ENCODE measurements at regions not wholly inside any gene's neighbourhood (a gene's known extent, or its start where the extent isn't known, plus 50 kb on each side); places are given as distances from the start of the nearest gene placed in this dataset.

DNA sequence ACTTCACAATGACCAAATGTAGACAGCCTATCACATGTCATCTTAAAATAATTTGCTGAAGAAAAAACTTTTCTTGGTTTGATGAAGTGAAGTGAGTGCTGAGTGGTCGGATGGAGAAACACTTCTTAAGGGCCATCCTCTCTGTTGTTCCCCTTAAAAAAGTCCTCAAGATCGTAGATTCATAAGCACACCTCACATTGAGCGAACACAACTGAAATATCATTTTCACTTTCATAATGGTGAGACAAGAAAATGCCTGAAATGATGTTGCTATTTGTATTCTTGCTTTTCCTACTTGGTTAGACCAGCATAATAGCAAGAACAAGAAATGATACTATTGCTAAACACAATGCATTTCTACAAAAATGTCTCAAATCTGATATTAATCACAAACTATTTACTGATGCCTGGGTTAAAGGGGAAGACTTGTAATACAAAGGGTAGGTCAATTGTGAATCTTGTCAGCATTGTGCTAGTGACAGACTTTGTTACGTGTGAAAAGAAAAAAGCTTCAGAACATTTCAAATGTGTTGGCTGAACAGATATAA is 305.6 kb upstream of the NR3C2 start:
- TF ChIP-seq EZH2 (IDR thresholded peaks at IDR 0.05; ENCODE audit: insufficient read depth, poor library complexity, severe bottlenecking) (no peak), EZH2phosphoT487 (IDR thresholded peaks at IDR 0.05; ENCODE audit: insufficient read depth, low read depth) (no peak)
